GM12878 (cell line): ENCODE measurements at regions not wholly inside any gene's neighbourhood (a gene's known extent, or its start where the extent isn't known, plus 50 kb on each side); places are given as distances from the start of the nearest gene placed in this dataset.

Experiments used
- CTCF ChIP-seq, 3 experiments: IDR thresholded peaks in 2 of 3; conservative IDR thresholded peaks in 1 of 3; 2 replicates each; pipeline ENCODE4 v1.5.1; 2011; ENCODE audit warnings: low read depth in 3 of 3, low read length in 3 of 3, mild to moderate bottlenecking in 3 of 3, control low read depth in 2 of 3, moderate library complexity in 2 of 3, inconsistent platforms in 1 of 3, mixed read lengths in 1 of 3; ENCODE audit not compliant: control insufficient read depth in 2 of 3, insufficient read depth in 1 of 3; ENCODE audit errors: extremely low read depth in 1 of 3
- SREBF2 ChIP-seq: IDR thresholded peaks from 2 replicates; pipeline ENCODE4 v1.6.1; 2012; ENCODE audit warnings: mild to moderate bottlenecking, low read length
- TF ChIP-seq, protein P1 (sequence below): IDR thresholded peaks from 2 replicates; pipeline ENCODE4 v1.6.1; 2012; ENCODE audit warnings: low read depth, low read length, improper control_type of control experiment

- TF ChIP-seq, protein P1, sequence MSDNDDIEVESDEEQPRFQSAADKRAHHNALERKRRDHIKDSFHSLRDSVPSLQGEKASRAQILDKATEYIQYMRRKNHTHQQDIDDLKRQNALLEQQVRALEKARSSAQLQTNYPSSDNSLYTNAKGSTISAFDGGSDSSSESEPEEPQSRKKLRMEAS, result no peak
- TF ChIP-seq CTCF (IDR thresholded peaks at IDR 0.05 in 2 of 3, conservative IDR thresholded peaks at IDR 0.05 in 1 of 3; ENCODE audit: control insufficient read depth in 2 of 3, extremely low read depth in 1 of 3, insufficient read depth in 1 of 3, low read depth in 3 of 3, low read length in 3 of 3), result no peak
- no peak for TF ChIP-seq SREBF2
Observed at GRCh38 chr16:9542165-9542755, 450.8 kb downstream of the HAPSTR1 start.
